HG02610 (cell line): ENCODE measurements at regions not wholly inside any gene's neighbourhood (a gene's known extent, or its start where the extent isn't known, plus 50 kb on each side); places are given as distances from the start of the nearest gene placed in this dataset.

Experiments
- ATAC-seq: cut with Tn5 transposase; IDR thresholded peaks from one replicate; pipeline ENCODE4 v1.9.1; 2021; ENCODE audit warnings: mild to moderate bottlenecking, moderate library complexity; ENCODE audit not compliant: unreplicated experiment

DNA sequence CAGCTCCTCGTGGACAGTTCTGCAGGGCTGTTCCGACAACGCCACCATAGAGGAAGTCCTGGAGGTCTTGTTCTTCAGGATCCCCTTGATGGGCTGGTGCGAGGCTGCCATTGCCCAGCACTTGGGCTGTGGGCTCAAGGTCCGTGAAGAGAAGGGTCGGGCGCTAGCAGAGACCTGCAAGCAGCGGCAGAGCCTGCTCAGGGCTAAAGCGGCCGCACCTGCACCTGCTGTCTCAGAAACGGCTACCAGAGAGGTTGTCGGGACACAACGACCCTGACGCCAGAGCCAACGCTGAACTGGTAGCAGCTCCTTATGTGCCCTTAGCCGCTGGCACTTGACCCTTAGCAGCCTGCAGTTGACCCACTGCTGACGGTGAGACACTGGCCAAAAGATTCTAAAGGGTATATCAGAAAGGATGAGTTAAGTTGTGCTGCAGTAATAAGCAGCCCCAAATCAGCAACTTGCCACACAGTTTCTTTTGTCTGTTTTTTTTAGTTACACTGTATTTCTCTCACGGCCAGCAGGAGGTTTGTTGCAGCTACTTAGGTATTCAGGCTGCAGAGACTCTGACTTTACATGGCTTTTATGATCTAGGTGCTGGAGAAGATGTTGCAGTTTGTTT lies 55.5 kb upstream of the ST6GAL2 start:
- no peak for ATAC-seq

GRCh38 chr2:106943468-106944200 lies 57.7 kb upstream of the ST6GAL2 start:
- ATAC-seq: no peak

- no peak for ATAC-seq
Measured at GRCh38 chr2:106944215-106944614, 58.2 kb upstream of the ST6GAL2 start.

- no peak for ATAC-seq
Measured at GRCh38 chr2:106948540-106948939, 62.6 kb upstream of the ST6GAL2 start.

GRCh38 chr2:106953236-106953635 lies 67.3 kb upstream of the ST6GAL2 start:
- no peak for ATAC-seq

- ATAC-seq: no peak
Measured at GRCh38 chr2:106953779-106954178, 67.8 kb upstream of the ST6GAL2 start.

- no peak for ATAC-seq
Measured at GRCh38 chr2:106954304-106954703, 68.3 kb upstream of the ST6GAL2 start.

DNA sequence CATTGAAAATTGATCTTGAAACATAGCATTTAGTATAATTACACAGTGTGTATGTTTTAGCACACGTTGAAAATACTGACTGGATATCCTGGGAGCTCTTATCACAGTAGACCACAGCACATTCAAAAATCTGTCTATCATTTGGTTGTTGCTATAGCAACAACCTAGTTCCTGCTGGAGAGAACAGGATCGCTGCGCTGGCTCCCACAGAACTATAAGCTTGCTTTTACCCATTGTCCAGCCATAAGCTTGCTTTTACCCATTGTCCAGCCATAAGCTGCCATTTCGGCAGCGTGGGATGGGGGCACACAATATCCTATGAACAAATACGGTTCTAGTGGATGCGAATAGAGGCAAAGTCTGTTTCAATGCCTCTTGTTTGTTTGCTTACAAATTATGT lies 70.4 kb upstream of the ST6GAL2 start:
- ATAC-seq: no peak

DNA sequence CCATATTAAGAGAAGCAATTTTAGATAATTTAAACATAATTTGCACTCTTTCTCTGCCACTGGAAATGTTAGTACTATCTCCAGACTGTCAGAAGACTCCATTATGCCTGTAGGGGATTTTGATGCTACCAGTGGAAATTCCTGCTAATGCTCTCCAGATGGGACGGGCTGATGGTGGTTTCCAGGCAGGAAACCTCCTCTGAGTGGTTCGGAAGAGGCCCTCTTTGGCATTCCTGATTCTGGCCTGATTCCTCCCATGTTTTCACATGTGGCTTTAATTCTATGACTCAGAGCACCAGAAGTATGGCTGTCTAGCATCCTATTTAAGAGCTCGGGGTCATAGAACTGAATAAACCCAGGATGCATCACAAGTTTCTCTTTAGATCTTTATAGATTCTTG lies 70.9 kb upstream of the ST6GAL2 start:
- no peak for ATAC-seq

DNA sequence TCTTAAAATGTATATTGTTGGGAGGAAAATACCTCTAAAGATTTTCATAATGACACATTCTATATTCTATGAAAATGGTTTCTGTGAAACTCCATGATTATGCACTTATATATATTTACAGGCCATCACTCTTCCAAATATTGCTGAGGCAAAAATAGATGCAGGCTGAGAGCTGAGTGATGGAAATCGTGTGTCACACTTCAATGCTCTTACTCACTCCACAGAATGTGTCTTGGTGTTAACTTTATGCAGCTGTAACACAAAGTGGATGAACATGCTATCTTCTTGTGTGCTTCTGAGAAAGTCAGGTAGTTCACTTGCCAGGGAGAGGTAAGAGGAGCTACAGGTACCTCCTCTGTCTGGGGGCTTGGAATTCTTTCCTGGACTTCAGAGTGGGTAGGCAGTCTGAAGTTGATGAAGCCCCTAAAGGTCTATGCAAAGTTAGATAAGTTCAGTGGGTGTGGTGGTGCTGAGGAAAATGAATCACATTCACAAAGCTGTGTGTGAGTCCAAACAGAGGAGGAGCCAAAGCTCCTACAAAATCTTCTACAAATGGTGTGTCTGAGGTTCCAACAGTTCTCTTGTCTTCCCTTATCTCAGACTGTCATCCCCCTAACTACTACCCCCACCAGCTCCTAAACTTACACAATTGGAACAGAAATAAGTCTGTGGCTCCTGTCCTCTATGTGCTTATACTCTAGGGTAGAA lies 74.2 kb upstream of the ST6GAL2 start:
- no peak for ATAC-seq

DNA sequence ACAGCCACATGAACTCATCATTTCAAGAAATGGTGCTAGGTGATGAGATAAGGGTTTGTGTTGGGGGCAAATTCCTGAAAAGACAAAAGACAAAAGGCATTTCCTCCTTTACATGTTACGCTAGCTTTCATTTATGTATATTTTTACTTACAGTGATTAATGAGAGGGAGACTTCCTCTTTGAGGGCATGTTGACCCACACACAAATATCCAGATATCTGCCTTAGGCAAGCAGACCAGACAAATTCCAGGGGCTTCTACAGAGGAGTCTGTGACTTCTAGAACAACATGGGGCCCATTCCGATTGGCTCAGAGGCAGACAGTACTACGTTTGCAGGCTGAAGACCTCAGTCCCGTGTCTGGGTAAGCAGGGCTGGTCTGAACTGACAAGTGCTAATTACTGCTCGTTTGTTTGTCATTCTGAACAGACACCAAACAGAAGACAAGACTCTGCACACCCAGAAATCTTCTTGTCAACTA lies 74.8 kb upstream of the ST6GAL2 start:
- ATAC-seq: no peak

GRCh38 chr2:106961328-106961727 lies 75.4 kb upstream of the ST6GAL2 start:
- ATAC-seq: no peak

GRCh38 chr2:106963156-106963555 lies 77.2 kb upstream of the ST6GAL2 start:
- no peak for ATAC-seq

DNA sequence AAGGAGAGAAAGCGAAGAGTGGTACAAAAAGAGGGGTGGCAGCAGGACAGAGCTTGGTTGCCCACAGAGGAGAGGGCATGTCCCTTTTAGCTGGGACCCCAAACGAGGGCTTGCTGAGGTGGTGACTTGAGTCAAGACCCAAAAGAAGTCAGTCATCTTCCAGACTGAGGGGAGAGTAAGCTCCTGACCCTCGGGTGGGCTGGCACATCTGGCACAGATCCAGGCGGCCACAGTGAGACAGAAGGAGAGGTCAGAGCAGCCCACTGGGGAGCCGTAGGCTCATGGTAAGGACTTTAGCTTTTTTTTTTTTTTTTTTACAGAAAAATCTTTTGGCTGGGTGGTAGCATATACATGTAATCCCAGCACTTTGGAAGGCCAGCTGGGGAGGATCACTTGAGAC lies 77.9 kb upstream of the ST6GAL2 start:
- no peak for ATAC-seq

DNA sequence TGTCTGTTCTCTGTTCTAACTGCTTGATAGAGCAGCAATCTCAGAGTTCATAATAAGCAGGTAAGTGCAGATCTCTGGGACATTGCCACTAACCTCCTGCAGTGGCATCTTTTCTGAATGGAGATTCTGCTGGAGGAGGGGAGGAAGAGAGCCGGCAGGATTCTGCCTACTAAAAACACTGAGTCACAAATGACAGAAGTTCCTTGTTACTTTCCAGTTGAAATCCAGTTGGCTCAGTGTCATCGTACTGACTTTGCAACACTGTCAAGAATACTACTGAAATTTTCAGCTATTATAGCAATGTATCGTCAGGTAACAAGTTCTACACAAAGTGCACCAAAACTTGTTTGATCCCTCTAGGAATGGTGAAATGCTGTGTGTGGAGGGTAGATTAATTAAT lies 79.6 kb upstream of the ST6GAL2 start:
- no peak for ATAC-seq

DNA sequence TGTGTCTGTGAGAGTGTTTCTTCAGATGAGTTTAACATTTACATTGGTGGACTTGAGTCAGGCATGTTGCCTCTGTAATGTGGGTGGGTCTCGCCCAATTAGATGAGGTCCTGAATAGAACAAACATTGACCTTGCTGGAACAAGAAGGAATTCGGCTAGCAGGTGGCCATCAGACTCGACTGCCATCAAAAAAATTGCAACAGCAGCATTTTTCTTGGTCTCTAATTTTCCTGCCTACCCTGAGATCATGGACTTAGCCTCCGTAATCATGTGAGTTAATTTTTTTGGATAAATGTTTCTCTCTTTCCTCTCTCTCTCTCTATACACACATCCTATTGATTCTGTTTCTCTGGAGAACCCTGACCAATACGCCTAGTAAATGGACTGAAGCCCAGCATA lies 83.8 kb upstream of the ST6GAL2 start:
- no peak for ATAC-seq

GRCh38 chr2:106970471-106971261 lies 84.7 kb upstream of the ST6GAL2 start:
- ATAC-seq: no peak

DNA sequence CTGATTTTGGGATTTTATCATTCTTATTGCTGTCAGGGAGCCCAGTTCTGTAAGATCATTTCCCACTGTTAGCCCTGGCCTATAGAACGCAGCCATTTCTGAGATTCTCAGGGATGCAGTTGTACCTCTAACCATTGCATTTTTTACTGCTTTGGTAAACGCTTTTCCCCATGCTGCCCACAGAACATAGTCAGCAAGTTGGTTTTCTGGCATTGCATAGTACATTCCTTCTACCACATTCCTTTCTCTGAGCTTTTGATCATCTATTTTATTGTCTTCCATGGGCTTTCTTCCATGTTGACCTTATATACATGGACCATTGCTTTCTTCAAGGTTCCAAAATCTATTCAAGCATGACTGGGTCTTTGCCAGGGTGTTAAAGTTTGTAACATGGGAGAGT lies 86.8 kb upstream of the ST6GAL2 start:
- ATAC-seq: no peak

DNA sequence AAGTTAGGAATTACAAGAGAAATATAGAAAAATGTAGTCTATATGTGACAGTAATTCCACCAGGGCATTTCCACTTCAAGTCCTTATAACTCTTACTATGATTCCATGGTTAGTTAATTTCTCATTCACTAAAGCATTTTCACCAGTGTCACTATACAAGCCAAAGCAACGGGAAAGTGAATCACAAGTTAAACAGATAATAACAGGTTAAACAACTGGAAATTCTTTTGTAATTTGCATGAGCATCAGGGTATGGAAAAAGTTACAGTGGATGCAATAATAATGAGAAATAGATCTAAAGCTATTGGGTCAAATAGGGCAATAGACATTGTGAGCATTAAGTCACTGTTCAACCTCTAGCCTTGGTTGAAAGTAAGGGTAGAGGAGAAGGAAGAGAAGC lies 88.9 kb upstream of the ST6GAL2 start:
- ATAC-seq: no peak

- no peak for ATAC-seq
Measured at GRCh38 chr2:106975641-106976040, 89.7 kb upstream of the ST6GAL2 start.

- ATAC-seq: no peak
Measured at GRCh38 chr2:106976548-106976947, 90.6 kb upstream of the ST6GAL2 start.
